ENCODE measurements at regions not wholly inside any gene's neighbourhood (a gene's known extent, or its start where the extent isn't known, plus 50 kb on each side); places are given as distances from the start of the nearest gene placed in this dataset.

GRCh38 chr2:14272396-14273075, 360.0 kb upstream of the LRATD1 start:
- no peaks in the 10 kb centered on the region for H3K36me3 ChIP-seq
- no peak overlapping the region for H3K27ac ChIP-seq
- DNase-seq: no peak
- H3K9me3 ChIP-seq: no peaks in the 10 kb centered on the region
- H3K27me3 ChIP-seq: no peaks in the 10 kb centered on the region
- H3K4me1 ChIP-seq: no peaks in the 10 kb centered on the region
- H3K4me3 ChIP-seq: no peak overlapping the region
- TF ChIP-seq POLR2A (IDR thresholded peaks at IDR 0.05): no peak

GRCh38 chr2:14273650-14274049, 358.9 kb upstream of the LRATD1 start:
- DNase-seq: no peak
- H3K27ac ChIP-seq: no peak overlapping the region
- no peaks in the 10 kb centered on the region for H3K4me1 ChIP-seq
- no peak overlapping the region for H3K4me3 ChIP-seq
- H3K27me3 ChIP-seq: no peaks in the 10 kb centered on the region
- no peaks in the 10 kb centered on the region for H3K9me3 ChIP-seq
- TF ChIP-seq POLR2A (IDR thresholded peaks at IDR 0.05) (no peak), CTCF (IDR thresholded peaks at IDR 0.05) (no peak)
- no peaks in the 10 kb centered on the region for H3K36me3 ChIP-seq

GRCh38 chr2:14284244-14284643, 348.3 kb upstream of the LRATD1 start:
- no peaks in the 10 kb centered on the region for H3K9me3 ChIP-seq
- DNase-seq: no peak
- no peak overlapping the region for H3K4me3 ChIP-seq
- H3K27me3 ChIP-seq: no peaks in the 10 kb centered on the region
- no peak for TF ChIP-seq POLR2A (IDR thresholded peaks at IDR 0.05)
- H3K27ac ChIP-seq: no peak overlapping the region
- no peaks in the 10 kb centered on the region for H3K4me1 ChIP-seq
- H3K36me3 ChIP-seq: no peaks in the 10 kb centered on the region

- no peaks in the 10 kb centered on the region for H3K36me3 ChIP-seq
- H3K4me3 ChIP-seq: no peak overlapping the region
- no peak for DNase-seq
- H3K27ac ChIP-seq: no peak overlapping the region
- no peaks in the 10 kb centered on the region for H3K9me3 ChIP-seq
- no peak for TF ChIP-seq POLR2A (IDR thresholded peaks at IDR 0.05)
- TF ChIP-seq CTCF (IDR thresholded peaks at IDR 0.05): no peak
- H3K4me1 ChIP-seq: no peaks in the 10 kb centered on the region
- no peaks in the 10 kb centered on the region for H3K27me3 ChIP-seq
Observed at GRCh38 chr2:14285812-14286211, 346.7 kb upstream of the LRATD1 start.

GRCh38 chr2:14288016-14288415, 344.5 kb upstream of the LRATD1 start:
- no peak for DNase-seq
- Histone ChIP-seq H3K4me3 (no peak overlapping the region), H3K36me3 (no peaks in the 10 kb centered on the region), H3K9me3 (no peaks in the 10 kb centered on the region), H3K27ac (no peak overlapping the region), H3K4me1 (no peaks in the 10 kb centered on the region), H3K27me3 (no peaks in the 10 kb centered on the region)
- TF ChIP-seq CTCF (IDR thresholded peaks at IDR 0.05) (no peak), POLR2A (IDR thresholded peaks at IDR 0.05) (no peak)

GRCh38 chr2:14292964-14293363, 339.6 kb upstream of the LRATD1 start:
- H3K9me3 ChIP-seq: no peaks in the 10 kb centered on the region

More at GRCh38 chr2:14292964-14293363, 339.6 kb upstream of the LRATD1 start:
- no peaks in the 10 kb centered on the region for H3K27me3 ChIP-seq
- H3K4me1 ChIP-seq: no peaks in the 10 kb centered on the region
- H3K36me3 ChIP-seq: no peaks in the 10 kb centered on the region
- no peak for DNase-seq
- H3K4me3 ChIP-seq: no peak overlapping the region
- H3K27ac ChIP-seq: no peak overlapping the region
- no peak for TF ChIP-seq POLR2A (IDR thresholded peaks at IDR 0.05)
- no peak for TF ChIP-seq CTCF (IDR thresholded peaks at IDR 0.05)

Measured in Peyer's patch (tissue), 4 donors.